ENCODE measurements at regions not wholly inside any gene's neighbourhood (a gene's known extent, or its start where the extent isn't known, plus 50 kb on each side); places are given as distances from the start of the nearest gene placed in this dataset.
A peak's percentile ranks its signal among the peaks of the same experiment; 100 is the strongest.

DNA sequence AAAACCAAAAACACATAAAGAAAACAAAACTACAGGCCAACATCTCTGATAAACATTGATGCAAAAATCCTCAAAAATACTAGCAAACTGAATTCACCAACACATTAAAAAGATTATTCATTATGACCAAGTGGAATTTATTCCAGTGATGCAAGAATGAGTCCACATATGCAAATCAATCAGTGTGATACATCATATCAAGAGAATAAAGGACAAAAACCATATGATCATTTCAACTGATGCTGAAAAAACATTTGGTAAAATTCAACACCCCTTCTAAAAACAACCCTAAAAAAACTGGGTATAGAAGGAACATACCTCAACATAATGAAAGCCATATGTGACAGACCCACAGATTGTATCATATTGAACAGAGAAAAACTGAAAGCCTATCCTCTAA lies 265.6 kb upstream of the DCBLD2 start:
- no peak for TF ChIP-seq FOXM1 (IDR thresholded peaks at IDR 0.05; ENCODE audit: borderline replicate concordance, low read depth)
- no peak for TF ChIP-seq NFIC (IDR thresholded peaks at IDR 0.05)
- TF ChIP-seq YY1 (IDR thresholded peaks at IDR 0.05; ENCODE audit: low read depth) = no peak
- no peak for TF ChIP-seq EGR1 (IDR thresholded peaks at IDR 0.05)
- no peak for TF ChIP-seq TAF1 (IDR thresholded peaks at IDR 0.05; ENCODE audit: low read depth)
- TF ChIP-seq, protein P1, sequence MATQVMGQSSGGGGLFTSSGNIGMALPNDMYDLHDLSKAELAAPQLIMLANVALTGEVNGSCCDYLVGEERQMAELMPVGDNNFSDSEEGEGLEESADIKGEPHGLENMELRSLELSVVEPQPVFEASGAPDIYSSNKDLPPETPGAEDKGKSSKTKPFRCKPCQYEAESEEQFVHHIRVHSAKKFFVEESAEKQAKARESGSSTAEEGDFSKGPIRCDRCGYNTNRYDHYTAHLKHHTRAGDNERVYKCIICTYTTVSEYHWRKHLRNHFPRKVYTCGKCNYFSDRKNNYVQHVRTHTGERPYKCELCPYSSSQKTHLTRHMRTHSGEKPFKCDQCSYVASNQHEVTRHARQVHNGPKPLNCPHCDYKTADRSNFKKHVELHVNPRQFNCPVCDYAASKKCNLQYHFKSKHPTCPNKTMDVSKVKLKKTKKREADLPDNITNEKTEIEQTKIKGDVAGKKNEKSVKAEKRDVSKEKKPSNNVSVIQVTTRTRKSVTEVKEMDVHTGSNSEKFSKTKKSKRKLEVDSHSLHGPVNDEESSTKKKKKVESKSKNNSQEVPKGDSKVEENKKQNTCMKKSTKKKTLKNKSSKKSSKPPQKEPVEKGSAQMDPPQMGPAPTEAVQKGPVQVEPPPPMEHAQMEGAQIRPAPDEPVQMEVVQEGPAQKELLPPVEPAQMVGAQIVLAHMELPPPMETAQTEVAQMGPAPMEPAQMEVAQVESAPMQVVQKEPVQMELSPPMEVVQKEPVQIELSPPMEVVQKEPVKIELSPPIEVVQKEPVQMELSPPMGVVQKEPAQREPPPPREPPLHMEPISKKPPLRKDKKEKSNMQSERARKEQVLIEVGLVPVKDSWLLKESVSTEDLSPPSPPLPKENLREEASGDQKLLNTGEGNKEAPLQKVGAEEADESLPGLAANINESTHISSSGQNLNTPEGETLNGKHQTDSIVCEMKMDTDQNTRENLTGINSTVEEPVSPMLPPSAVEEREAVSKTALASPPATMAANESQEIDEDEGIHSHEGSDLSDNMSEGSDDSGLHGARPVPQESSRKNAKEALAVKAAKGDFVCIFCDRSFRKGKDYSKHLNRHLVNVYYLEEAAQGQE (IDR thresholded peaks at IDR 0.05; ENCODE audit: low read depth) = no peak

DNA sequence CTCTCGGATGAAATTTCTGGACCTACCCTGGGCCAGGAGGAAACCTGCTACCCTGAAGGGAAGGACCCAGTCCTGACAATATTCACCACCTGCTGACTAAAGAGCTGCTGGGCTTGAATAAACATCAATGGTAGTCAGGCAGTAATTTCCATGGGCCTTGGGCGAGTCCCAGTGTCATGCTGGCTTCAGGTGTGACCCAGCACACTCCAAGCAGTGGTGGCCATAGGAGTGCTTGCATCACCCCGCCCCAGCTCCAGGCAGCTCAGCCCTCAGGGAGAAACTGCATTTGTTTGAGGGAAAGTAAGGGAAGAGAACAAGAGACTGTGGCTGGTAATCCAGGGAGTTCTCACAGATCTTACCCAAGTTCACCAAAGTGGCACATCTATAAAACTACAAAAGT lies 261.8 kb upstream of the DCBLD2 start:
- TF ChIP-seq, protein P1 (IDR thresholded peaks at IDR 0.05; ENCODE audit: low read depth) = no peak
- TF ChIP-seq, protein P2, sequence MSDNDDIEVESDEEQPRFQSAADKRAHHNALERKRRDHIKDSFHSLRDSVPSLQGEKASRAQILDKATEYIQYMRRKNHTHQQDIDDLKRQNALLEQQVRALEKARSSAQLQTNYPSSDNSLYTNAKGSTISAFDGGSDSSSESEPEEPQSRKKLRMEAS (IDR thresholded peaks at IDR 0.05) = no peak
- TF ChIP-seq, protein P3, sequence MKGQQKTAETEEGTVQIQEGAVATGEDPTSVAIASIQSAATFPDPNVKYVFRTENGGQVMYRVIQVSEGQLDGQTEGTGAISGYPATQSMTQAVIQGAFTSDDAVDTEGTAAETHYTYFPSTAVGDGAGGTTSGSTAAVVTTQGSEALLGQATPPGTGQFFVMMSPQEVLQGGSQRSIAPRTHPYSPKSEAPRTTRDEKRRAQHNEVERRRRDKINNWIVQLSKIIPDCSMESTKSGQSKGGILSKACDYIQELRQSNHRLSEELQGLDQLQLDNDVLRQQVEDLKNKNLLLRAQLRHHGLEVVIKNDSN (IDR thresholded peaks at IDR 0.05) = no peak
- no peak for TF ChIP-seq ZBTB7A (IDR thresholded peaks at IDR 0.05; ENCODE audit: low read depth)
- TF ChIP-seq EGR1 (IDR thresholded peaks at IDR 0.05) = no peak

DNA sequence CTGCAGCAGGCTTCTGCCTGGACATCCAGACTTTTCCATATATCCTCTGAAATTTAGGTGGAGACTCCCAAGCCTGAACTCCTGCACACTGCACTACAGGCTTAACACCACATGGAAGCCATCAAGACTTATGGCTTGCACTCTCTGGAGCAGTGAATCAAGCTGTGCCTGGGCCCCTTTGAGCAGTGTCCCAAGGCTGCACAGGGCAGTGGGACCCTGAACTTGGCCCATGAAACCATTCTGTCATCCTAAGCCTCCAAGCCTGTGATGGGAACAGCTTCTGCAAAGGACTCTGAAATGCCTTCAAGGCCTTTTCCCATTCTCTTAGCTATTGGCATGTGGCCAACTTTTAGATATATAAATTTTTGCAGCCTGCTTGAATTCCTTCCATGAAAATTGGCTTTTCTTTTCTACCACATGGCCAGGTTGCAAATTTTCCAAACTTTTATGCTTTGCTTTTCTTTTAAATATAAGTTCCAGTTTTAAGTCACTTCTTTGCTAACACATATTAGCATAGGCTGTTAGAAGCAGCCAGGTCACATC lies 257.8 kb upstream of the DCBLD2 start:
- TF ChIP-seq FOXM1 (IDR thresholded peaks at IDR 0.05; ENCODE audit: borderline replicate concordance, low read depth) = no peak
- TF ChIP-seq NFIC (IDR thresholded peaks at IDR 0.05) = peak; percentile 64
- TF ChIP-seq TAF1 (IDR thresholded peaks at IDR 0.05; ENCODE audit: low read depth) = no peak

DNA sequence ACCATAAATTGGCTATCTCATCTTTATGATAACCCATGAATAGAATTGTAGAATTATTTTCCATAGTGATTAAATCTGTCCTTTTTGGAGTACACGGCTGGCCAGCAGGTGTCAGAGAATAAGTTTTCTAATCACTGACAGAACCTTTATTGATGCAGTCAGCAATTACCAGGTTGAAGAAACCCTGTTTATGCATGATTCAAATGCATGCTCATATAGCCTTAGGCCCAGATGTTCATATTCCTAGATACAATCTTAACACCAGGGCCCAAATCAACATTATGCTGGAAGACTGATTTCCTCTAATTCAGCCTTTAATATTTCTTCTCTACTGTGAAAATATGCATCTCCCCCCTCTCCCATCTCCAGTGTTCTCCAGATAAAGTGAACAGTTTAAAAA lies 243.5 kb upstream of the DCBLD2 start:
- no peak for TF ChIP-seq RAD21 (IDR thresholded peaks at IDR 0.05; ENCODE audit: low read depth)

DNA sequence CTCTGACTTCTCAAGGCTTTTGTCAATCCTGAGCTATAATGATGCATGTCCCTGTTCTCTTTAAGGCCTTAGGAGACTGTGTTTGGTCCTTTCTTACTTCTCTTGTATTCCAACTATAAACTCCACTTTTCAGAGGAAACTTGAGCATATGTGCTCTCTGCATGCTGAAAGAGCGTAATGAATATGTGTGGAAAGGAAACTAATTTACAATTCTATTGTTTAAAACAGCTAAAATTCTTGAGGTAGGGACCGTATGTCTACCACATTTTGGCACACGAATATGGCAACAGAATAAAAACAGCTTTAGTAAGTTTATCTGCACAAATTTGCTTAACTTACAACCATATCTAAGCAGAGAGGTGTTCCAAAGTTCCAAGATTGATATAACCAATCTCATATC lies 242.0 kb upstream of the DCBLD2 start:
- TF ChIP-seq, protein P2 (IDR thresholded peaks at IDR 0.05) = no peak
- TF ChIP-seq YY1 (IDR thresholded peaks at IDR 0.05; ENCODE audit: low read depth) = no peak

DNA sequence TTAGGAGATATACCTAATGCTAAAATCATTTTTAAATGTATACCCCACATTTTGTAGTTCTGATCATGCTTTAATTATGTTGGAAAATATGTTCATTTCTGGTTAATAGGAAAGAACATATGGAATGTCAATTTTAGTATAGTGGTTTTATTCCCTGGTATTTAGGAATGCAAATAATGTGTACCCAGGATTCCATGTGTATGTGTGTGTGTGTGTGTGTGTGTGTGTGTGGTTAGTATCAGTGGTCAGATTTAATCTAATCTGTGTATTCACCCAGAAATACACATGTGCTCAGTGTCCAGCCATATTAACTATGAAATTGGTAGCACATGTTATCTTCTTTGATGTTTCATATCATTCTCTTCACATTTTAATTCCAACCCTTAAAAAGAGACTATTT lies 233.5 kb upstream of the DCBLD2 start:
- TF ChIP-seq RAD21 (IDR thresholded peaks at IDR 0.05; ENCODE audit: low read depth) (no peak), TAF1 (IDR thresholded peaks at IDR 0.05; ENCODE audit: low read depth) (no peak), YY1 (IDR thresholded peaks at IDR 0.05; ENCODE audit: low read depth) (no peak), CREB1 (IDR thresholded peaks at IDR 0.05; ENCODE audit: low read depth) (no peak), EGR1 (IDR thresholded peaks at IDR 0.05) (no peak), NFIC (IDR thresholded peaks at IDR 0.05) (no peak), EP300 (IDR thresholded peaks at IDR 0.05; ENCODE audit: borderline replicate concordance) (no peak), TEAD4 (IDR thresholded peaks at IDR 0.05) (no peak)
- TF ChIP-seq, protein P2 (IDR thresholded peaks at IDR 0.05) = no peak
- TF ChIP-seq, protein P3 (IDR thresholded peaks at IDR 0.05) = no peak

DNA sequence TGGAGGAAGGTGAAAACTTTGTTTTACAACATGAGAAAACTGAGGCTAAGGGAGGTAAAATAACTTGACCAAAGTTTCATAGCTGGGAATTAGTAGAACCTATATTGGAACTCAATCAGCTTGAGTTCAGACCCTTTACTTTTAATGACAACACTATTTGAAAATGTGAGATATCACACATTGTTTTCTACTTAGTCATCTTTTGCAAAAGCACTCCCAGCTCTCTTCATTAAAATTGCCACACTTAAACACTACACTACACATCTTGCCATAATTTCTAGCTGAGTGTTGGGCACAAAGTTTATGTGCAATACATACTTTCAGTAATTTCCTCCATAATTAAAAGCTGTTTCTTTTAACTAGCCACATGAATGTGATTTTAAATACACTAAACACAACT lies 230.4 kb upstream of the DCBLD2 start:
- no peak for TF ChIP-seq TEAD4 (IDR thresholded peaks at IDR 0.05)
- TF ChIP-seq, protein P2 (IDR thresholded peaks at IDR 0.05) = no peak
- TF ChIP-seq TAF1 (IDR thresholded peaks at IDR 0.05; ENCODE audit: low read depth) = no peak
- no peak for TF ChIP-seq CREB1 (IDR thresholded peaks at IDR 0.05; ENCODE audit: low read depth)
- TF ChIP-seq, protein P3 (IDR thresholded peaks at IDR 0.05) = no peak
- TF ChIP-seq NFIC (IDR thresholded peaks at IDR 0.05) = no peak

Measured in Ishikawa (cell line).